Stimulated activated CD8-positive, alpha-beta memory T cell treated with anti-CD3 and anti-CD28 coated beads, Interleukin-15, amount 100 ng/mL, for 48 hours (primary cell): ENCODE measurements at regions not wholly inside any gene's neighbourhood (a gene's known extent, or its start where the extent isn't known, plus 50 kb on each side); places are given as distances from the start of the nearest gene placed in this dataset.

Experiments used
- DNase-seq, 2 donors: peaks; one replicate each; pipeline ENCODE4 v3.0.0-alpha.2; 2020; ENCODE audit warnings: low read depth in 2 of 2

DNA sequence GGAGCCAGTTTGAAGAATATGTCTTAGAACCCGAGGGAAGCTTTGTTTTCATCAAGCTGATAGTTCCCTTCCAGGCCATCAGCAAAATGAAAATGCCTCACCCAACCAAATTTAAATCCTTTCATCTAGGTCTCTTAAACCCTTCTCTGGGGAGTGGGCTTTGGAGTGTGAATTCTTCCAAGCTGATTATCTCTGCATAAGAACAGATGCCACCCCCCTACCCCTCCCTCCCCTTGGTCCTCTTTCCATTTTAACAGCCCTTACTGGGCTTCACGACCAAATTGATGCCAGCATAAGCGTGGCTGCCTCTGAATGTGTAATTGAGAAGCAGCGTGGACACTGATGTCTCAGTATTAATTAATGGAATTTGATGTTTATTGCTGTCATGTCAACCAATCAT is 509.7 kb upstream of the CLINT1 start:
- DNase-seq = no peak

DNA sequence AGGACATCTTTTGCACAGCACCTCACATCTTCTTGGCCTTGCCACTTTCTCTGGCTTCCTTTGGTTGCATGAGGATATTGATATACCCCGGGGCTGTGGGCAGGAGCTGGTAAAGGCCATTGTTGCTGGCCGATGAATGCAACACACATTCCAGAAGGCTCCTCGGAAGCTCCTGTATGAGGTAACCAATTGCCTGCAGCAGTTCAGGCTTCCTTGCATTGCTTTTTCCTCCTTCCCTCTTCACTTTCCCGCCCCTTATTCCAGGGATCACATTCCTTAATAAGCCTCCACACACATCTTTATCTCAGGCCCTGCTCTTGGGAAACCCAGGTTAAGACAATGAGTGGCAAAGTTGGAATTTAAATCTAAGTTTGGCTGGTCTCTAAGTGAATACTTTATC is 505.4 kb upstream of the CLINT1 start:
- no peak for DNase-seq

DNA sequence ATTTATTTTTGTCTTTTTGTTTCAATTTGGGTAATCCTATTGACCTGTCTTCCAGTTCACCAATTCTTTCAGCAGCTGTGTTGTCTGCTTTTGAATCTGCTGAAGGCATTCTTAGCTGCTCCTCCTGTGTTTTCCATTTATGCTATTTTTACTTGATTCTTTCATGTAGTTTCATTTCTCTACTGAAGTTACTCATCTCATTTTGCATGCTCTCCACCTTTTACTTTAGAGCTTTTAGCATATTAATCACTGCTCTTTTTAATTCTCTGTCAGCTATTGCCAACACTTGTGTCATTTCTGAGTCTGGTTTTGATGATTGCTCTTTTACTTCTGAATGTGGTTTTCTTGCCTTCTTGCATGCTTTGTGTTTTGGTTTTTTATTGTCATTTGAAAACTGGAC is 496.0 kb upstream of the CLINT1 start:
- no peak for DNase-seq

DNA sequence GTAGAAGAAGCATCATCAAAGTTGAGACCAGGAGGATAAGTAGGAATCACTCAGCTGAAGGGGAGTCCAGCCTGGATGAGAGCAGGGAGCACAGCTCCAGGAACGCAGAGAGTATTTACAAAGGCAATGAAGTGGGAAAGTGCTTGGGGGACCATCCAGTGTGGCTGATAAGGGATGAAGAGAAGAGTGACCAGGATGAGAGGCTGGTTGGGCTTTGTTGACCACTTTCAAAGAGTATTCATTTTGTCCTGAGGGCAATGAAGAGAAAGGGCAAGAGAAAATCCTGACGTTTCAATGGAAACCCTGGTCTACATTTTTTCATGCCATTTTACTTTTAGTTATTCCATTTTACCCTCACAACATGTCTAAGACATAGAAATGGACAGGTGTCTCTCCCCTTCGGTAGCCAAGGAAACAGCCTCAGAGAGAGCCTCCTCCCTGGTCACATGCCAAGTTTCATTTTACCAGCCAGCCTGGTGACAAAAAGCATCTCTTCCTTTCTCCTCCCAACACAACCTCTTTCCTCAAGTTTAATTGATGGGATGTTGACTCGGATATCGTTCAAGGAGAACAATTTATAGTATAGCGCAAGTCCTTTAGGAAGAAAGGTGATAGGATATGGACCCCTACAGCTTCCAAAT is 492.7 kb upstream of the CLINT1 start:
- no peak for DNase-seq

DNA sequence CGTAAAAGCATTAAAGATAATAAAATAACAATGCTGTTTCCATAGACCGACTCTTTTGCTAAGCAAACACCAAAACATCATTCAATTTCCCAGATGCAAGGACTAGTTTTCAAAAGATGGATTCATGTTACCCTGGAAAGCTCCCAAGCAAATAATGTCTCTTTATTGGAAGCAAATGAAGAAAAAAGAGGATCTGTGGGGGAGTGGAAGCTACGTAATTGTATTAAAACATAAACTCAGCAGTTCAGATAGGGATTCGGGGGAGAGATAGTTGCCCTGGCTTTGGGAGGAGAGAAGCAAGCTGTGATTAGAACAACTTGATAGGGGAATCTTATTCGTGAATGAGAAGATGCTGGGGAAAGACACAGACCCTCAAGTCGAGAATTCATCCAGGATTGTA is 491.0 kb upstream of the CLINT1 start:
- DNase-seq = no peak

DNA sequence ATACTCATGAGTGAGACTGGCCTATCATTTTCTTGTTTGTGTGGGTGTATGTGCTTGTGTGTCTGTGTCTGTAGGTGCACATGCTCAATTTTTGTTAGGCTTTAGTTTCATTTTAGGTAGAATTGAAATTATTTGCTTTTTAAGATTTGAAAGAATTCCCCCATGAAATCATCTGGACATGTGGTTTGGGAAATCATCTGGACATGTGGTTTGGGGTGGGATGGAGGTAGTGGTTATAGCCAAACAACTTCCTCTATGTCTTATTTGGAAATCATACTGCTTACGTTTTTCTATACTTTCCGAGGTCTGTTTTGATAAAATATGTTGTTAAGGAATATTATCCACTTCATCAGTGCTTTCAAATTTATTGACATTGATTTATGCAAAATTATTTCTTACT is 485.4 kb upstream of the CLINT1 start:
- DNase-seq = no peak

DNA sequence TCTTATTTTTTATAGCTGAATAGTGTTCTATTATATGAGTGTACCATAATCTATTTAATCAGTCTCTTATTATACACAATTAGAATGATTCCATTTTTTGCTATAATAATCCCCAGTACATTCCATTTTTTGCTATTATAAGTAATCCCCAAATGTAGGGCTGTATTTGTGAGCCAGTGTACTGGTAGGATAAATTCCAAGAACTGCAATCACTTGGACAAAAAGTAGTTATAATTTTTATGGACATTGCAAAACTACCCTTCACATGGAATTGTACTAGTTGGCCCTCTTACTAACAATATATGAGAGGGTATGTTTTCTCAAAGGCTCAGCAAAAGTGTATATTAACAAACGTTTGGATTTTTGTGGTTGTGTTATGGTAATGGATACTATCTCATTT is 481.7 kb upstream of the CLINT1 start:
- no peak for DNase-seq

DNA sequence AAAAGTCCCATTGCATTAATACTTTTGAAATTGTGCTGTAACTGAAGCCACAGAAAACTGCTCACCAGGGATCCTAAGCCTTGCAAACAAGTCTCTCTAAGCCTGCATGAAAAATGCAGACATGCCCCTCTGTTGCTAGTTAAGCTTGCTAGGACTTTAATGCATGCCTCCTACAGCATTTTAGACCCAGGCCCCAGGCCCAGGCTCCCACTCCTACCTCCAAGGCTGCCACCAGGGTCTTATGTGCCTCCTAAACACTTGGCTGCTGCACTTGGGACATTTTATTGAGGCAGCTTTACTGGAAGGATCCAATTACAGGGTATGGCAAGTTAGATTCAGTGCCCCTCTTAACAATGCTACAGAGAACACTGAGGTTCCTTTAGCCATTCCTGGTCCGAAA is 467.3 kb upstream of the CLINT1 start:
- DNase-seq = no peak

DNA sequence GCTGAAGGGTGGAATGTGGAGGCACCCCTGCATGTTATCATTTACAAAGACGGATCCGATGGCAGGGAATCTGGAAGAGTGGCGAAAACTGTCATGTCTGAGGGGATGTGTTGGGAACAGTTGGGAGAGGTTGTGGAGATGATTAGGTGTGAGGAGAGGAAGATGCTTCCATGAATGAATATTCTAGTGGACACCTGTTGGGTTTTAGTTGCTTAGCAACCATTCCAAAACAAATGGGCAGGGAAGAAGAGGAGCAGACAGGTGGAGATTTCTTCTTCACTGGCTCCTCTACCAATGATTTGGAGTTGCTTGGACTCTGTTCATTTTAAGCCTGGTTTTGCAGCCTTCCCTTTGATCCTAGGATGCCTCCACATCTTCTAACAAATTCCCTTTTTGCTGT is 465.3 kb upstream of the CLINT1 start:
- no peak for DNase-seq

DNA sequence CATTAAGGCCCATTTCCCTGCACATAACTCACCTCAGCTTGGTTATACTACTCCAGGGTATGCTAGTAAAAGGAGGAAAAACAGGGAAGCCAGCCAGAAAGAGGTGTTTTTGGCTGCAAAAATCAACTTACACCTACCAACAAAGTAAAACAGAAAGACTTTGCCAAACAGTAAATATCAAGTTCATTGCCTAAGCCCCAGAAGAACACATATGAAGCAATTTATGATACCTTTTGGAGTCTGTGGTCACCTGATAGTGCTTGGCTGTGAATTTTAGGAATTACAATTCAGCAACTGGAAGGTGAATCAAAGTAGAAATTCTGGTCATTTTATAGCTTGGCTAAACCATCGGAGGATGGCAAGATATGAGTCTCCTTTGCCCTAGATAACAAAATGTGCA is 463.7 kb upstream of the CLINT1 start:
- DNase-seq = no peak

DNA sequence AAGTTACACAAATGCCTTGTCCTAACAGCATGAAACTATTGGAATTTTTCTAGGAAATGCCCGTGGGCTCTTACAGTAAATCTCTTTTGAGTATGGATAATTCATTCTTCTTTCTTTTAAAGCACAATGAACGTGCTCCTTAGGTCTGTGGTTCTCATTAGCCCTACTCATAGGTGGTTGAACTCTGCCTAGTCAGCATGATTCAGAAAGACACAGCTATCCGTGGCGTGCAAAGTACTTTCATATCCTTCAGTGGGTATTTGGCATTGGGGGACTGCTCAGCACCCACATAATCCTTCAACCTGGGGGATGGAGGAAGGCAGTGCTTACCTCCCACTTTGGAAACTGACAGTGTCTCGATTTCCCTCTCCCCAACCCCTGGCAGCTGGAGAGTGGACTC is 462.0 kb upstream of the CLINT1 start:
- no peak for DNase-seq

DNA sequence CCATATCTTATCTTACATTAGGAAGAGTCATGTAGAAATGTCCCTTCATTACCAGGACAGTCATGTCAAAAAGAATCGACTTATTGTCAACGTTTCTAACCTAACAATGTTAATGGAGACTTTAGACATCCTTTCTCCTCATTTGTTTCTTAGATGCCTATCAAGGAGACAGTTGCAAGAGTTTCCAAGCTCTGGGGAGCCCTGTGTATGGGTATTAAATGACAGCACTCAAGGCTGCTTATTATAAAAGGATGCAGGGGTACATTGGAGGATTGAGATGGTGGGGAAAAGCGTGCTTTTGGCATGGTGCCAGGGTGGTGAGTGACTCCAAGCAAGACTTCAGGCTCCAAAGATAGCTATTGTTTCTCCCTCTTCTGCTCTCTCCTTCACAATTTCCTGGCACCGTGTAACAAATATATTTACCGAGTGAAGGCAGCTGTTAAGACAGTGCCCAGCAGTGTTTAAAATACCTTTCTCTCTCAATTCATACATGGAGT is 461.3 kb upstream of the CLINT1 start:
- DNase-seq = no peak

DNA sequence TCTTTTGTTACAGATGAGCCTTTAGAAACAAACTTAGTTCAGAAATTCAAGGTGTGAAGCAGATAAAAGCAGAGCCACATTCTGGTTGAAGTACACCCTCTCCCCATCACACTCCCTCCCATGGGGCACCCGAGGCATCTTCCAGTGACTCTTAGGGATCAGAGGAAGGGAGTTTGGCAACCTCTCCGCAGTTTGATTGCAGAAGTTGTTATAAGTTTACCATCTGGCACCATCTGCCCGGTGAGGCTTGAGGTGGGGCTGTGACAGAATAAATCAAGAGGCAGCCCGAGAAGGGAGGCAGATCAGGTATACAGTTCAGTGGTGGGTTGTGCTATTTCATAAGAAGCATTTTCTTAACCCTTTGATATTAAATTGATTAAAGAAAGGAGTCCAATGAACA is 458.6 kb upstream of the CLINT1 start:
- DNase-seq = no peak

DNA sequence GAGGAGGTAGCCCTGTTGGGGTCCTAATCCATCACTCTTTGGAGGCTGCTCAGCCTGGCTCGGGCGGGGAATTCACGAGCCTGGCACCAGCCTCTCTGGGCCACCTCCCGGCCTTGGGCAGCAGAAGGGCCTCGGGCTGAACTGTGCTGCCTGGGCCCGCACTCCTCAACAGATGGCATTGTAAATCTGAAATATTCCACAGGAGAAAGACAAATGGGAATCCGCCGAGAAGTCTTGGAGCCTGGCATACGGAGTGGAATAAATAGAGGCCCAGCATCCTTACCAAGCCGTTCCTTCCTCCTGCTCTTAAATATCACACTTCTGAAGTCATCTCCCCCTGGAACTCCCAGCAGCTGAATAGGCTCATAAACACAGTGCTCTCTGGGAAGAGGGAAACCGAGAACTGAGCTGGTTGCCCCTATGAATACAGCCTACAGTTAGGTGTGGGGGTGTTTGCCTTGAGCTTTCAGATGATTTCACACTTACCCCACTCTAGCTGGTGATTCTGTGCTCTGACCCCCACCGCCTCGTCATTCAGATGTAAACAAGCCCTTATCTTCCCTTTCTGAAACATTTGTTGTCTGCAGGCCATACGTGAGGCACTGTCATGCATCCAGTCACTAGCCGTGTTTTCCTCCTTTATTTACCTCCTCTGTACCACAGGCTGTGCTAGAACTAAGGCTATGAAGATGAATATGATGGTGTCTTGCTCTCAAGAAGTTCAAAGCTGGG is 455.0 kb upstream of the CLINT1 start:
- no peak for DNase-seq

DNA sequence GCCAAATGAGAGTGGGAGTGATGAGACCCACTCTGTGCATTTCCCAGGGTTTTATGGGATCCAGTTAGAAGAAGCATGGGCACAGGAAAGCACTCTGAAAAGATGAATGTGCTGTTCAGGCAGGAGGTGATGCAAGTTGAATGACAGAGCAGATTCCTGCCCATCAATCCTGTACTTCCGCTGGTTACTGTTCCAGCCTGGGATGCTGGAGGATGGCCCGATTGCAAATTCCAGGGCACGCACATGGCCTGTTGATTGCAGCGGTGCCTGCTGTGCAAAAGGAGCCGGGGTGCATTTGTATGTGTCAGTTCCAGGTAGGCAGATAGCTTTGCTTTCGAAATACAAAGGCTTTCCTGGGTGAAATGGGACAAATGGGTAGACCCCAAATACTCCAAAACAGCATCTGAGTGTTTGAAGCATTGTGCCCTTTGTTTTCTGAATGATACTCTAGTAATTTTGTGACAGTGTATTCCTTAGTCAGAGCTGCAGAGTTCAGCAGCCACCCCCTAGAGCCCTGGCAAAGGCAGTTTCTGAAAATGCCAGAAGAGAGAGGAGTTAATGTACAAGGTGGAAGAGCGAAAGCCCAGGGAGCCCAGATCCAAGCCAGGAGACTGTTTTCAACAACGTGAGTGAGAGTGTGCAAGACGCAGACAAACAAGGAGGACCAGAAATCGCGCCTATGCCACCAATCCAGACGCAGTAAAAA is 454.2 kb upstream of the CLINT1 start:
- no peak for DNase-seq

DNA sequence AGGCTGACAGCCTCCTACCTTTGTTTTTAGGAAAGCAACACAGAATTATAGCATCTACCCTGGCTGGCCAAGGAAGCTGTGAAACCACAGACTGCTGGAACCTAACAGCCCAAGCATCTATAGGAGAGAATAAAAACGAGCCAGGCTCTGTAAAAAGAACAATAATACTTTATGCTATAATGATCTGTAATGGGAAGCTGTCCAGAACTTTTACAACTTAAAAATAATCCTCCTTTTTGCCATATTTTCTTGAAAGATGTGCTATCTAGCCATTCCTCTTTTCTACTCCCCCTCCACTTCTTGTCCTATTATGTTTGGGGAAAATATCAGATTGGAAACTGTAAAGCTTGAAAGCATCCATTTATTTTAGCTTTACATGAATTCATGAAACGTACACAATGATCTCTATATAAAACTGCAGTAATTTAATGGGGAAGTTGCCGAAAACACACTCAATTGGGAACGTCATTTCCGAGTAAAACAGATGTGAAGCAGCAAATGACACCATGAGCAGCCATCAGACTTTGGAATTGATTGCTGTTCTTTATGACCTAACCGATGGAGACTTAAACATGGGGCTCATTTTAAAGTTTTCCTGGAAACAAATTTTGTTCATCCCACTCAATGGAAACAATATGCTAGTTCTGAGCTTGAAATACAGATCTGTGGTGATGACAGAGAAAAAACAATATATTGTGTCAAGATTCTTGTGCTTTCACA is 450.3 kb upstream of the CLINT1 start:
- no peak for DNase-seq

DNA sequence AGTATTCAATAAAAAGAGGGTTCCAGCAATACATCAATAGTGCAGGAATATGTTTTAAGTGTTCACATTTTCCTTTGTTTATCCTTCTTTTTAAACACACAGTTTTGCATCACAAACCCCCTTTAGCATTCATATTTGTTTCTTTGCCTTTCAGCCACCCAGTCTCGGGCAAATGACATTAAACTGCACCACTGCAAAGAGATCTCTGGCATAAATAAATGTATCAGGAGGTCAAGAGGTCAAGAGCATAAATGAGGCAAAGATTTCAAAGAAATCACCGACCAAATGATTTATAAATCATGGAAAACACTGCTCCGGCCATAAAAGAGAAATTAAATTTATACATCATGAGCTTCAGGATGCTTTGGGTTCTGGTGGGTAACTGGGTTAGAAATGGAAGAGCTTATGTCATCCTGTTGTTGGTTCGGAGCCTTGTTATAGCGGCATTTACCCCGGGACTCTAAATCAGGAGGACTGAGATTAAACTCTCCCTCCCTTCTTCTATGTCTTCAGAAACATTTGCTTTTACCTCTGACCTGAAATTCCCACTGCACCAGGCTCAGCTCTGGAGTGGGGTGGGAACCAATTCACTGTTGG is 449.6 kb upstream of the CLINT1 start:
- DNase-seq = no peak

DNA sequence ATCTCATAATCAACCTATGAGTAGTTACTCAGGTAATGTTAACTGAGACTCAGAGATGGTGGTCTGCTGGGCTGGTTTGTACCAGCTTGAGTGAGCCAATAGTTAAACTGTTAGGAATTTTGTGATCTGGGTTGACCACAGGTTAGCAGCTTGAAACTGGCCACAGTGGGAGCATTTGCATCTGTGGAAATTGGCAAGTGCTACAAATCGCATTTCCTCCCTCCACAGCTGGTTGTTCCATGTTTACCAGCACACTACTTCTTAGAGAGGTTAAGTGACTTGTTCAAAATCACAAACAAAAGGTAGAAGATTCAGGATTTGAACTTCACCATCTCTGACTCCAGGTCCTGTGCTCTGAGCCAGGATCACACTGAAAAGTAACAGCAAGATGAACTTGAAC is 446.9 kb upstream of the CLINT1 start:
- no peak for DNase-seq

DNA sequence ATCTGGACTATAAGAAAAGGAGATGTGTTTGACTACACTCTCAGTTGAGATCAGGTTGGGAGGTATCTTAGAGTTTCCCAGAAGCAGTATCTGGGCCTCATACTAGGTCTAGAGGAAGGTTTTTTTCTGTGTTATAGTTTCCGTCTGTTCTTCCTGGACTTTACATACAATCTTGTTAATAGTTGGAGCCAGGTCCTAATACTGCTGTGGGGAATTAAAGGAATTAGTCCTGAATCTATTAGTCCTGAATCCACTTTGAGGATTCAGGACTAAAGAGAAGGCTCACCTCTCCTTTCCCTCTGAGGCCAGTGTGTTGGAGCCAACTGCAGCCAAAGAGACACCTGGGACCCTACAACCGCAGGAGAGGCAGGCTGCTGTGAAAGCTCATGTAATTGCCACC is 445.7 kb upstream of the CLINT1 start:
- DNase-seq = no peak

DNA sequence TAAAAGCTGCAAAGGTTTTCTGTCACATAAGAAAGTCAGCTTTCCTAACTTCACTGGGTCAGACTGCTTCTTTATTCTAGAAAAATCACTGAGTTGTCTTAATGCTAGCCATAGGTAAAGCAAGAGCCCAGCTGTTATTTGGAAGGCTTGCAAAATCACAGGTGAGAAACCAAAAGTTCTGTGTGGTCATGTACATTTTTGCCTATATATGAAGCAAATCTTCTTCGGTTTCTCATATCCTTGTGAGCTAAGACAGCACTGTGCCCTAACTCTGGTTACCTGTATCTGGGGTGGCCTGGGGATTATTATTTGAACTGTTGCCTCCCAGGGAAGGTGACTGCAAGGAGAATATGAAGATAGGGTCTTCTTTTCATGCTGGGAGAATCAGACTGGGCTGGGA is 444.9 kb upstream of the CLINT1 start:
- no peak for DNase-seq

DNA sequence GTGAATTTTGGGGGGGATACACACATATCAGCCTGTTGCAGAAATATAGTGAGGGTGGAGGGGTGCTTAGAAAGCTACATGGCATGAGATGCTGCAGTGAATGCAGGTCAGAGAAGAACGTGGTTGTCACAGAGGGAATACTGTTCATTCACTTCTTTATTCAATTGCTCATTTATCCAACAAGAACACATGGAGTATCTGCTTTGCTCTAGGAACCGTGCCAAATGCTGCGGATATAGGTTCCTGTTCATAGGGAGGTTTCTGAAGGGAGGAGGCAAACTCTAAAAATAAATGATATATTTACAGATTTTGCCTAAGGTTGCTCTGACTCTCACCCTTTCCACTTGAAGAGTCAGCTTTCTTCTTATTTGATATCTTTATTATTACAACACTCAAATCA is 444.3 kb upstream of the CLINT1 start:
- DNase-seq = no peak

DNA sequence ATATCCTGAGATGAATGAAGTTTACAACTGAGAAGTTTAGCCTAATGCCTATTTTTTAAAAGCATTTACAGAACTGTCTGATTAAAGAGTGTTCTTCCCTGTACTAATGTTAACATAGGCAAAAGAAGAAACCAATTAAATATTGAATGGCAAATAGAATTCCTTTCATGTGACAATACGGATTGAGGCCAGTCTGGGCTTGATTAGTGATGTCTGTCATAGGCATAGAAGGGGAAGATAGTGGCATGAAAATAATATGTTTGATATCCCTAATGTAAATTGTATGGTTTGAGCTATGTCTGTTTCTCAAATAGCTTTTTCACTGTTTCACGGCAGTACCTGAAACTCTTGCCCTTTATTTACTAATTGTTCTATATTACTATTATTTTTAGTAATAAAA is 443.1 kb upstream of the CLINT1 start:
- DNase-seq = no peak
